HUES6 (cell line): ENCODE measurements at regions not wholly inside any gene's neighbourhood (a gene's known extent, or its start where the extent isn't known, plus 50 kb on each side); places are given as distances from the start of the nearest gene placed in this dataset.

Experiments used
- H3K27ac ChIP-seq: 2 replicates; pipeline ENCODE4 v1.7.0; 2013; ENCODE audit warnings: low read depth, mild to moderate bottlenecking, low read length, inconsistent platforms
- H3K27me3 ChIP-seq: 2 replicates; pipeline ENCODE4 v1.6.1; 2013; ENCODE audit warnings: low read length; ENCODE audit not compliant: control insufficient read depth, insufficient read depth
- H3K36me3 ChIP-seq: 2 replicates; pipeline ENCODE4 v1.6.1; 2013; ENCODE audit warnings: low read length; ENCODE audit not compliant: control insufficient read depth, insufficient read depth
- H3K4me1 ChIP-seq: 2 replicates; pipeline ENCODE4 v1.6.1; 2013; ENCODE audit warnings: low read length; ENCODE audit not compliant: control insufficient read depth, insufficient read depth
- H3K4me3 ChIP-seq: 2 replicates; pipeline ENCODE4 v1.5.1; 2013; ENCODE audit warnings: low read depth, low read length
- H3K9ac ChIP-seq: one replicate; pipeline ENCODE4 v1.6.1; 2013; ENCODE audit warnings: mild to moderate bottlenecking, low read length
- H3K9me3 ChIP-seq: 2 replicates; pipeline ENCODE4 v1.6.1; 2013; ENCODE audit warnings: low read depth, low read length; ENCODE audit not compliant: control insufficient read depth, insufficient read depth

GRCh38 chr1:201612645-201613044 is 73.7 kb downstream of the NAV1 start:
- Histone ChIP-seq H3K27me3 (peaks cover 4% of the 10 kb centered on the region; the same call in 1 of the 2 replicates), H3K9me3 (no peaks in the 10 kb centered on the region), H3K4me1 (no peaks in the 10 kb centered on the region), H3K36me3 (no peaks in the 10 kb centered on the region), H3K9ac (no peak overlapping the region), H3K4me3 (no peak overlapping the region), H3K27ac (no peak overlapping the region)

GRCh38 chr1:201614262-201615015 is 75.5 kb downstream of the NAV1 start:
- H3K9ac ChIP-seq = no peak overlapping the region
- H3K36me3 ChIP-seq = no peaks in the 10 kb centered on the region
- no peaks in the 10 kb centered on the region for H3K9me3 ChIP-seq
- no peak overlapping the region for H3K27ac ChIP-seq
- H3K27me3 ChIP-seq = peaks cover 4% of the 10 kb centered on the region; the same call in 1 of the 2 replicates
- peak overlapping the region; percentile 55 for H3K4me3 ChIP-seq
- peaks cover 11% of the 10 kb centered on the region for H3K4me1 ChIP-seq

- no peak overlapping the region for H3K27ac ChIP-seq
- H3K9me3 ChIP-seq = no peaks in the 10 kb centered on the region
- peaks cover 4% of the 10 kb centered on the region; the same call in 1 of the 2 replicates for H3K27me3 ChIP-seq
- H3K4me1 ChIP-seq = peaks cover 11% of the 10 kb centered on the region
- no peaks in the 10 kb centered on the region for H3K36me3 ChIP-seq
- no peak overlapping the region for H3K4me3 ChIP-seq
- no peak overlapping the region for H3K9ac ChIP-seq
These were observed 78.2 kb downstream of the NAV1 start for GRCh38 chr1:201617157-201617556.

- Histone ChIP-seq H3K9ac (no peak overlapping the region), H3K9me3 (no peaks in the 10 kb centered on the region), H3K36me3 (no peaks in the 10 kb centered on the region), H3K4me3 (no peak overlapping the region), H3K27ac (no peak overlapping the region), H3K27me3 (no peaks in the 10 kb centered on the region; the same call in 1 of the 2 replicates), H3K4me1 (peaks cover 11% of the 10 kb centered on the region)
These were observed 79.5 kb downstream of the NAV1 start for GRCh38 chr1:201618389-201618788.

GRCh38 chr1:201618905-201619304 is 80.0 kb downstream of the NAV1 start:
- Histone ChIP-seq H3K4me1 (peaks cover 11% of the 10 kb centered on the region), H3K4me3 (no peak overlapping the region), H3K27ac (no peak overlapping the region), H3K9ac (no peak overlapping the region), H3K27me3 (no peaks in the 10 kb centered on the region; the same call in 1 of the 2 replicates), H3K36me3 (no peaks in the 10 kb centered on the region), H3K9me3 (no peaks in the 10 kb centered on the region)

GRCh38 chr1:201619513-201619912 is 80.6 kb downstream of the NAV1 start:
- H3K36me3 ChIP-seq = no peaks in the 10 kb centered on the region
- no peak overlapping the region for H3K4me3 ChIP-seq
- H3K27ac ChIP-seq = no peak overlapping the region
- H3K27me3 ChIP-seq = no peaks in the 10 kb centered on the region; the same call in 1 of the 2 replicates
- H3K9ac ChIP-seq = no peak overlapping the region
- peaks cover 11% of the 10 kb centered on the region for H3K4me1 ChIP-seq
- no peaks in the 10 kb centered on the region for H3K9me3 ChIP-seq

GRCh38 chr1:201622353-201622752 is 83.4 kb downstream of the NAV1 start:
- Histone ChIP-seq H3K27me3 (no peaks in the 10 kb centered on the region; the same call in 1 of the 2 replicates), H3K4me3 (no peak overlapping the region), H3K4me1 (peaks cover 11% of the 10 kb centered on the region), H3K9me3 (no peaks in the 10 kb centered on the region), H3K27ac (no peak overlapping the region), H3K36me3 (no peaks in the 10 kb centered on the region), H3K9ac (no peak overlapping the region)

GRCh38 chr1:201622824-201623223 is 83.9 kb downstream of the NAV1 start:
- H3K36me3 ChIP-seq = no peaks in the 10 kb centered on the region
- no peaks in the 10 kb centered on the region; the same call in 1 of the 2 replicates for H3K27me3 ChIP-seq
- no peak overlapping the region for H3K9ac ChIP-seq
- H3K9me3 ChIP-seq = no peaks in the 10 kb centered on the region
- H3K4me3 ChIP-seq = no peak overlapping the region
- no peak overlapping the region for H3K27ac ChIP-seq
- peaks cover 11% of the 10 kb centered on the region for H3K4me1 ChIP-seq

- Histone ChIP-seq H3K4me1 (peaks cover 11% of the 10 kb centered on the region), H3K27ac (no peak overlapping the region), H3K4me3 (no peak overlapping the region), H3K27me3 (no peaks in the 10 kb centered on the region; the same call in 1 of the 2 replicates), H3K36me3 (no peaks in the 10 kb centered on the region), H3K9me3 (no peaks in the 10 kb centered on the region), H3K9ac (no peak overlapping the region)
These were observed 85.9 kb downstream of the NAV1 start for GRCh38 chr1:201624741-201625225.

GRCh38 chr1:201625226-201625761 is 86.4 kb downstream of the NAV1 start:
- H3K36me3 ChIP-seq = no peaks in the 10 kb centered on the region
- no peak overlapping the region for H3K27ac ChIP-seq
- peaks cover 11% of the 10 kb centered on the region for H3K4me1 ChIP-seq

GRCh38 chr1:201625851-201626251 is 86.9 kb downstream of the NAV1 start:
- Histone ChIP-seq H3K4me1 (peaks cover 16% of the 10 kb centered on the region), H3K9ac (no peak overlapping the region), H3K27ac (no peak overlapping the region), H3K9me3 (no peaks in the 10 kb centered on the region), H3K27me3 (no peaks in the 10 kb centered on the region; the same call in 1 of the 2 replicates), H3K4me3 (no peak overlapping the region), H3K36me3 (no peaks in the 10 kb centered on the region)

More at GRCh38 chr1:201625226-201625761, 86.4 kb downstream of the NAV1 start:
- Histone ChIP-seq H3K4me3 (no peak overlapping the region), H3K9ac (no peak overlapping the region), H3K9me3 (no peaks in the 10 kb centered on the region), H3K27me3 (no peaks in the 10 kb centered on the region; the same call in 1 of the 2 replicates)
